Mesendoderm (in vitro differentiated cells): ENCODE measurements at regions not wholly inside any gene's neighbourhood (a gene's known extent, or its start where the extent isn't known, plus 50 kb on each side); places are given as distances from the start of the nearest gene placed in this dataset.

ENCODE experiments used
- DNase-seq: peaks from one replicate; pipeline ENCODE4 v3.0.0; 2013
- H2AK5ac ChIP-seq: 2 replicates; pipeline ENCODE4 v1.6.1; 2013; ENCODE audit warnings: low read length, inconsistent platforms
- H2BK120ac ChIP-seq: 2 replicates; pipeline ENCODE4 v1.6.1; 2013; ENCODE audit warnings: low read depth, mild to moderate bottlenecking, low read length, moderate library complexity, mixed read lengths
- H2BK15ac ChIP-seq: replicated peaks from 2 replicates; pipeline ENCODE4 v1.6.1; 2013; ENCODE audit warnings: low read depth, mild to moderate bottlenecking, moderate library complexity
- H2BK5ac ChIP-seq: 2 replicates; pipeline ENCODE4 v1.6.1; 2013; ENCODE audit warnings: low read length, inconsistent platforms
- H3K18ac ChIP-seq: 2 replicates; pipeline ENCODE4 v1.6.1; 2013; ENCODE audit warnings: mild to moderate bottlenecking, low read length, mixed read lengths
- H3K23ac ChIP-seq: one replicate; pipeline ENCODE4 v1.6.1; 2013; ENCODE audit warnings: low read length
- H3K27ac ChIP-seq: 2 replicates; pipeline ENCODE4 v1.5.1; 2013; ENCODE audit warnings: low read depth, mild to moderate bottlenecking, inconsistent platforms, low read length, moderate library complexity
- H3K27me3 ChIP-seq: 2 replicates; pipeline ENCODE4 v1.6.1; 2013; ENCODE audit warnings: low read length, control low read depth, mild to moderate bottlenecking, inconsistent platforms; ENCODE audit not compliant: insufficient read depth, poor library complexity
- H3K36me3 ChIP-seq: 2 replicates; pipeline ENCODE4 v1.6.1; 2013; ENCODE audit warnings: low read length, inconsistent platforms; ENCODE audit not compliant: control insufficient read depth, insufficient read depth
- H3K4ac ChIP-seq: one replicate; pipeline ENCODE4 v1.6.1; 2013; ENCODE audit warnings: low read depth, mild to moderate bottlenecking, low read length, moderate library complexity
- H3K4me1 ChIP-seq: 2 replicates; pipeline ENCODE4 v1.6.1; 2013; ENCODE audit warnings: low read depth, low read length, inconsistent platforms; ENCODE audit not compliant: control insufficient read depth
- H3K4me2 ChIP-seq: 2 replicates; pipeline ENCODE4 v1.6.1; 2013; ENCODE audit warnings: low read length
- H3K4me3 ChIP-seq: 2 replicates; pipeline ENCODE4 v1.5.1; 2013; ENCODE audit warnings: mild to moderate bottlenecking, low read length
- H3K56ac ChIP-seq: one replicate; pipeline ENCODE4 v1.6.1; 2013; ENCODE audit warnings: low read length
- H3K79me1 ChIP-seq: 2 replicates; pipeline ENCODE4 v1.6.1; 2013; ENCODE audit warnings: low read length, inconsistent platforms
- H3K79me2 ChIP-seq: 2 replicates; pipeline ENCODE4 v1.6.1; 2013; ENCODE audit warnings: mild to moderate bottlenecking, low read length; ENCODE audit not compliant: control insufficient read depth, insufficient read depth
- H3K9ac ChIP-seq: 2 replicates; pipeline ENCODE4 v1.6.1; 2013; ENCODE audit warnings: low read length, inconsistent platforms
- H4K5ac ChIP-seq: one replicate; pipeline ENCODE4 v1.6.1; 2013; ENCODE audit warnings: low read length
- H4K8ac ChIP-seq: one replicate; pipeline ENCODE4 v1.6.1; 2013; ENCODE audit warnings: low read depth, mild to moderate bottlenecking, control low read depth, low read length, moderate library complexity
- WGBS: extraction: QIAGEN DNeasy Blood & Tissue Kit; methylation state at CpG from one replicate; pipeline ENCODE4 v1.1.7; 2013; ENCODE audit warnings: low lambda C conversion rate, missing lambda C conversion rate; ENCODE audit not compliant: insufficient coverage; ENCODE audit errors: extremely low coverage; 5-methylcytosine and 5-hydroxymethylcytosine counted together

DNA sequence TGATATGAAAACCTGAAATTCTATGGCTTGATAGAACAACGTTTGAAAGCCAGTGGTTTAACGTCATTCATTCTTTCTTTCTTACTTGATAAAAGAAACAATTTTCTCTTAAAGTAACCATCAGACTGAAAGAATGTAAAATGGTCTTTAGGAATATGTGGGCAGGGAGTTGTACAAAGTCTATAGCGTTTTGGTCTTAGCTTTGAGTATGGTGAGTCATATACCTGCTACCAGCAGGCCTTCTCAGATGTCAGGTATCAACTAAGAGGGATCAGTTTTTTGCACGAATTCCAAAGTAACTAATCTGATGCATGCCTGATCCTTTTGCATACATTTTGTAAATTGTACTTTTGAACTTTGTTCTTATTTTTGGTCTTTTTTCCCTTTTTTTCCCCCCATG, 101.5 kb upstream of the DSEL start:
- no peak overlapping the region for H3K4me2 ChIP-seq
- no peak overlapping the region for H2BK5ac ChIP-seq
- H3K9ac ChIP-seq = no peak overlapping the region
- no peak overlapping the region for H3K4ac ChIP-seq
- H2BK15ac ChIP-seq = no peak overlapping the region
- no peak overlapping the region for H2BK120ac ChIP-seq
- WGBS = no CpG with 5 or more reads among the region's 4 CpGs
- H3K4me1 ChIP-seq = no peaks in the 10 kb centered on the region
- no peaks in the 10 kb centered on the region for H3K79me2 ChIP-seq
- H3K4me3 ChIP-seq = no peak overlapping the region
- no peak overlapping the region for H3K56ac ChIP-seq
- no peaks in the 10 kb centered on the region for H3K27me3 ChIP-seq
- DNase-seq = no peak
- no peak overlapping the region for H4K5ac ChIP-seq
- H3K18ac ChIP-seq = no peak overlapping the region
- no peaks in the 10 kb centered on the region for H3K79me1 ChIP-seq
- H3K23ac ChIP-seq = no peak overlapping the region
- no peak overlapping the region for H2AK5ac ChIP-seq
- H3K27ac ChIP-seq = no peak overlapping the region
- no peaks in the 10 kb centered on the region for H3K36me3 ChIP-seq
- H4K8ac ChIP-seq = no peak overlapping the region

DNA sequence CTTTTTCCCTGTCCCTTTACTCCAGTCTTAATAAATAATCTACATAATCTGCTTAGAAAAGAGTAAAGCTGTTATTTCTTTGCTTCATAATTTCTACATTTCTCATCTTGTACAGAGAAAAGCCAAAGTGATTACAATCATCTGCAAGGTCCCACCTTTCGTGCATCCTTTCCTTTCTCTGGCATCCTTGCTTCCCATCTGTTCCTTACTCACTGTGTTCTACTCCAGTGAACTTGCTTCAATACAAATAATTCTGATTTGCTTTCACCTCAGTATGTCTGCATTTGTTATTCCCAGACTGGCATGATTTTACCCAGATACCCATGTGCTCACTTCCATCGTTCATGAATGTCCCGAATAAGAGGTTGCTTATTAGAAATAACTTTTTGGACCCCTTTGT, 99.4 kb upstream of the DSEL start:
- H3K56ac ChIP-seq = no peak overlapping the region
- H4K5ac ChIP-seq = no peak overlapping the region
- WGBS = no CpG with 5 or more reads among the region's 3 CpGs
- no peaks in the 10 kb centered on the region for H3K79me1 ChIP-seq
- no peaks in the 10 kb centered on the region for H3K79me2 ChIP-seq
- no peak overlapping the region for H3K4me2 ChIP-seq
- H3K23ac ChIP-seq = no peak overlapping the region
- no peak overlapping the region for H3K27ac ChIP-seq
- no peak overlapping the region for H3K4me3 ChIP-seq
- H2AK5ac ChIP-seq = no peak overlapping the region
- H2BK5ac ChIP-seq = no peak overlapping the region
- no peak overlapping the region for H3K9ac ChIP-seq
- no peak overlapping the region for H3K4ac ChIP-seq
- no peak overlapping the region for H4K8ac ChIP-seq
- H3K27me3 ChIP-seq = no peaks in the 10 kb centered on the region
- no peak overlapping the region for H2BK120ac ChIP-seq
- no peak for DNase-seq
- no peaks in the 10 kb centered on the region for H3K36me3 ChIP-seq
- no peak overlapping the region for H3K18ac ChIP-seq
- H2BK15ac ChIP-seq = no peak overlapping the region
- no peaks in the 10 kb centered on the region for H3K4me1 ChIP-seq

DNA sequence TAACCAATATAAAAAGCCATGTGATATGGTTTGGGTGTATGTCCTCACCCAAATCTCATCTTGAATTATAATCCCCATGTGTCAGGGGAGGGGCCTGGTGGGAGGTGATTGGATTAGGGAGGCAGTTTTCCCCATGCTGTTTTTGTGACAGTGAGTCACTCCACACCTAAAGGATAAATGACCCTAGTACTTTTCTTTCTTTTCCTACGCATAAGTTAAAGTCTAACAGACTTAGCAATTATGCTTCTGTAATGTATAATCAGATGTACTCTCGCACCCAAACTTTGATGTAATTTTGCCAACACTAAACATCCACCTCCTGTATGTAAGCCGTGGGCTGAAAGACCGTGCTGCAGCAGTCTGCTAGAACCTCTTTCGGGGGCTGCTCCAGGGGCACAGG, 97.2 kb upstream of the DSEL start:
- no peaks in the 10 kb centered on the region for H3K79me2 ChIP-seq
- no peaks in the 10 kb centered on the region for H3K27me3 ChIP-seq
- H2BK120ac ChIP-seq = no peak overlapping the region
- H3K27ac ChIP-seq = no peak overlapping the region
- H2BK5ac ChIP-seq = no peak overlapping the region
- peak overlapping the region; percentile 73 for H3K4ac ChIP-seq
- no peak for DNase-seq
- no peak overlapping the region for H4K5ac ChIP-seq
- H3K56ac ChIP-seq = no peak overlapping the region
- H3K4me1 ChIP-seq = peaks cover 2% of the 10 kb centered on the region
- no peak overlapping the region for H3K4me2 ChIP-seq
- H2AK5ac ChIP-seq = no peak overlapping the region
- no peak overlapping the region for H3K18ac ChIP-seq
- WGBS = no CpG with 5 or more reads among the region's 5 CpGs
- no peak overlapping the region for H3K23ac ChIP-seq
- H3K79me1 ChIP-seq = no peaks in the 10 kb centered on the region
- no peak overlapping the region for H4K8ac ChIP-seq
- no peak overlapping the region for H3K4me3 ChIP-seq
- no peak overlapping the region for H2BK15ac ChIP-seq
- H3K9ac ChIP-seq = no peak overlapping the region
- no peaks in the 10 kb centered on the region for H3K36me3 ChIP-seq

GRCh38 chr18:67612281-67612680, 95.8 kb upstream of the DSEL start:
- Histone ChIP-seq H3K4me3 (no peak overlapping the region), H3K18ac (no peak overlapping the region), H3K27ac (no peak overlapping the region), H3K4me2 (no peak overlapping the region), H3K79me1 (no peaks in the 10 kb centered on the region), H3K56ac (no peak overlapping the region), H2BK15ac (no peak overlapping the region), H3K27me3 (no peaks in the 10 kb centered on the region), H3K4me1 (peaks cover 2% of the 10 kb centered on the region), H3K9ac (no peak overlapping the region), H3K23ac (no peak overlapping the region), H3K4ac (no peak overlapping the region), H4K5ac (no peak overlapping the region), H4K8ac (no peak overlapping the region), H3K79me2 (no peaks in the 10 kb centered on the region), H3K36me3 (no peaks in the 10 kb centered on the region), H2BK120ac (no peak overlapping the region), H2BK5ac (no peak overlapping the region), H2AK5ac (no peak overlapping the region)
- DNase-seq = no peak
- WGBS = no CpG with 5 or more reads among the region's 1 CpG

DNA sequence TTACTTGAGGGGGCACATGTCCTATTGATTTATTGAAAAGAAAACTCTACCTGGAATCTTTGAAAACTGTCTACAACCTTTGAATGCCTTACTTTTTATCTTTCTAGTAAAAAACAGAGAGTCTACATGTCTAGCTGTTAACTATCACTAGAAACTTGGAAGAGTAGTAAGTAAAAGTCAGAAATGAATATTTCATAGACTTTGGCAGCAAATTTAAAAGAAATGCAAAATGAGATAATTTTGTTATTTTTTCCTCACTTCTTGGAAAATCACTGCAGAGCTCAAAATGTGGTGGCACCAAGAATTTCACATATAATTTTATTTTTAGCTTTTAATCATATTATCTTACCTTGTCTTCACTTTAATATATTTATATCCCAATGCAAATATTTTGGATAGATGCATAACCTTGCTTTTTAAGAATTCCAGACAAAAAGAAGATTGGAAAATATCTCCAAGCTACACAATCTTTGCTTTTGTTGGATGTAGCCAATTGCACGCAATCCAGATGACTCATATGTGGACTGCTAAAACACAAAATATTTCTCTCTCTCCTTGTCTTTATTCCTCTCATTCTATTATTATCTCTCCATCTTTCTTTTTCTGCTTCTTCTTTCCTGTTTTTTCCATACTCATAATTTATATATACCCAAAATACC, 92.2 kb upstream of the DSEL start:
- Histone ChIP-seq H2BK120ac (no peak overlapping the region), H3K79me1 (no peaks in the 10 kb centered on the region), H2BK15ac (no peak overlapping the region), H3K4me2 (no peak overlapping the region), H4K8ac (no peak overlapping the region), H3K56ac (no peak overlapping the region), H2BK5ac (no peak overlapping the region), H3K18ac (no peak overlapping the region), H3K4me1 (peaks cover 2% of the 10 kb centered on the region), H3K27ac (no peak overlapping the region), H3K79me2 (no peaks in the 10 kb centered on the region), H3K27me3 (no peaks in the 10 kb centered on the region), H3K9ac (no peak overlapping the region), H3K4ac (no peak overlapping the region), H3K4me3 (no peak overlapping the region), H3K23ac (no peak overlapping the region), H4K5ac (no peak overlapping the region), H2AK5ac (no peak overlapping the region), H3K36me3 (no peaks in the 10 kb centered on the region)
- DNase-seq = no peak
- no CpG with 5 or more reads among the region's 1 CpG for WGBS

- H2BK15ac ChIP-seq = no peak overlapping the region
- no peaks in the 10 kb centered on the region for H3K27me3 ChIP-seq
- H2AK5ac ChIP-seq = no peak overlapping the region
- H3K36me3 ChIP-seq = no peaks in the 10 kb centered on the region
- H3K27ac ChIP-seq = no peak overlapping the region
- H3K4me2 ChIP-seq = no peak overlapping the region
- H2BK5ac ChIP-seq = no peak overlapping the region
- H3K18ac ChIP-seq = no peak overlapping the region
- no peak overlapping the region for H4K8ac ChIP-seq
- H3K4ac ChIP-seq = no peak overlapping the region
- H3K79me2 ChIP-seq = no peaks in the 10 kb centered on the region
- no peak overlapping the region for H3K4me3 ChIP-seq
- no peak overlapping the region for H4K5ac ChIP-seq
- H3K9ac ChIP-seq = no peak overlapping the region
- no peak overlapping the region for H3K23ac ChIP-seq
- DNase-seq = no peak
- H3K79me1 ChIP-seq = no peaks in the 10 kb centered on the region
- peaks cover 2% of the 10 kb centered on the region for H3K4me1 ChIP-seq
- no peak overlapping the region for H2BK120ac ChIP-seq
- H3K56ac ChIP-seq = no peak overlapping the region
Measured at GRCh38 chr18:67608191-67608590, 91.7 kb upstream of the DSEL start.
